ENCODE measurements at regions not wholly inside any gene's neighbourhood (a gene's known extent, or its start where the extent isn't known, plus 50 kb on each side); places are given as distances from the start of the nearest gene placed in this dataset.

DNA sequence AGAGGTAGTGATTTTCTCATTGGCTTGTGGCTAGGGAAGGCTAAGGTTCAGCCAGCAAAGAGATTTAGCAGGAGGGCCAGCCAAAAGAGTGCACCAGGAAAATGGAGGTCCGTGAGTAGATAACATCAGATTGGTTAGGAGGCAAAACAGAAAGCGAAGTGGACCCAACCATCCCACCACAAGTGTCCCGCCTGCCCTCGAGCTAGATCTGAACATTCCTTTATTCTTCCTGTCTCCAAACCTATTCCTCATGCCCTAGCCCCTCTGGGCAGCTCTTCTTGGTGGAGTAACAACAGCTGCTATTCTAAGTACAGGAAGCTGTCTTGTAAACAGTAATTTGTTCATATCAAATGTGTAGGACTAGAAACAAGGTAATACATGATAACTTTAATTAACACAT is 85.7 kb upstream of the BET1 start:
- intact Hi-C loops (cut with micrococcal nuclease; ENCODE audit: unreplicated experiment): loop anchor here (2.0 to 5.0 kb wide), 4 partner anchors 133 to 288 kb away; partner anchors contain the start of gene TFPI2
- no peaks in the 10 kb centered on the region for H3K9me3 Mint-ChIP-seq (ENCODE audit: low read depth, unreplicated experiment)

DNA sequence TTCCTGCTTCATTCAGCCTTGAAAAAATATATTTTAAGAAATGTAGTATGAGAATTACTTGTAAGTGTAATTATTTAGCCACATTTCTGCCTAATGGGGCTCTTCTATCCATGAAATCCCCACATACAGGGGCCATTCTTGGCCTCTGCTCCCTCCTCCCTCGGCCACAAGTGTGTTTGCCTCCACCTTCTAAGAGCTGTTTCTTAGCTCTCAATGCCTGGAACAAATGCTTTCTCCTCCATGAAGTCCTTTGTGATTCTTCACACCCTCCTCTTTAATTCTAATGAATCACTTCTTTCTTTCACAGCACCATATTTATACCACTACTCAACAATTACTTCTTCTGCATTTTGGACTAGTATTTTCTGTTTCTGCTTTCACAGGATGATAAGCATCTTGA is 88.8 kb upstream of the BET1 start:
- H3K4me1 Mint-ChIP-seq (ENCODE audit: low read depth, unreplicated experiment): peaks cover 13% of the 10 kb centered on the region
- no peak for DNase-seq
- CTCF ChIA-PET: no interaction called here
- H3K27me3 Mint-ChIP-seq (ENCODE audit: unreplicated experiment): no peaks in the 10 kb centered on the region
- H3K9me3 Mint-ChIP-seq (ENCODE audit: low read depth, unreplicated experiment): no peaks in the 10 kb centered on the region
- TF ChIP-seq, protein P1, sequence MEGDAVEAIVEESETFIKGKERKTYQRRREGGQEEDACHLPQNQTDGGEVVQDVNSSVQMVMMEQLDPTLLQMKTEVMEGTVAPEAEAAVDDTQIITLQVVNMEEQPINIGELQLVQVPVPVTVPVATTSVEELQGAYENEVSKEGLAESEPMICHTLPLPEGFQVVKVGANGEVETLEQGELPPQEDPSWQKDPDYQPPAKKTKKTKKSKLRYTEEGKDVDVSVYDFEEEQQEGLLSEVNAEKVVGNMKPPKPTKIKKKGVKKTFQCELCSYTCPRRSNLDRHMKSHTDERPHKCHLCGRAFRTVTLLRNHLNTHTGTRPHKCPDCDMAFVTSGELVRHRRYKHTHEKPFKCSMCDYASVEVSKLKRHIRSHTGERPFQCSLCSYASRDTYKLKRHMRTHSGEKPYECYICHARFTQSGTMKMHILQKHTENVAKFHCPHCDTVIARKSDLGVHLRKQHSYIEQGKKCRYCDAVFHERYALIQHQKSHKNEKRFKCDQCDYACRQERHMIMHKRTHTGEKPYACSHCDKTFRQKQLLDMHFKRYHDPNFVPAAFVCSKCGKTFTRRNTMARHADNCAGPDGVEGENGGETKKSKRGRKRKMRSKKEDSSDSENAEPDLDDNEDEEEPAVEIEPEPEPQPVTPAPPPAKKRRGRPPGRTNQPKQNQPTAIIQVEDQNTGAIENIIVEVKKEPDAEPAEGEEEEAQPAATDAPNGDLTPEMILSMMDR (IDR thresholded peaks at IDR 0.05; ENCODE audit: unreplicated experiment): no peak
- intact Hi-C loops (cut with micrococcal nuclease; ENCODE audit: unreplicated experiment): no loop called here
- BruUV-seq (replicated peaks): no TSS peak
- H3K27ac Mint-ChIP-seq (ENCODE audit: unreplicated experiment): no peak overlapping the region
- H3K36me3 Mint-ChIP-seq (ENCODE audit: insufficient read depth, unreplicated experiment): no peaks in the 10 kb centered on the region
- H3K4me3 Mint-ChIP-seq (ENCODE audit: low read depth, unreplicated experiment): no peak overlapping the region

More for the DNA sequence above, 85.7 kb upstream of the BET1 start:
- no peak overlapping the region for H3K27ac Mint-ChIP-seq (ENCODE audit: unreplicated experiment)
- H3K27me3 Mint-ChIP-seq (ENCODE audit: unreplicated experiment): no peaks in the 10 kb centered on the region
- H3K4me1 Mint-ChIP-seq (ENCODE audit: low read depth, unreplicated experiment): peaks cover 14% of the 10 kb centered on the region
- no TSS peak for BruUV-seq (replicated peaks)
- H3K36me3 Mint-ChIP-seq (ENCODE audit: insufficient read depth, unreplicated experiment): no peaks in the 10 kb centered on the region
- TF ChIP-seq, protein P1 (IDR thresholded peaks at IDR 0.05; ENCODE audit: unreplicated experiment): no peak
- CTCF ChIA-PET: no interaction called here
- DNase-seq: no peak
- no peak overlapping the region for H3K4me3 Mint-ChIP-seq (ENCODE audit: low read depth, unreplicated experiment)

DNA sequence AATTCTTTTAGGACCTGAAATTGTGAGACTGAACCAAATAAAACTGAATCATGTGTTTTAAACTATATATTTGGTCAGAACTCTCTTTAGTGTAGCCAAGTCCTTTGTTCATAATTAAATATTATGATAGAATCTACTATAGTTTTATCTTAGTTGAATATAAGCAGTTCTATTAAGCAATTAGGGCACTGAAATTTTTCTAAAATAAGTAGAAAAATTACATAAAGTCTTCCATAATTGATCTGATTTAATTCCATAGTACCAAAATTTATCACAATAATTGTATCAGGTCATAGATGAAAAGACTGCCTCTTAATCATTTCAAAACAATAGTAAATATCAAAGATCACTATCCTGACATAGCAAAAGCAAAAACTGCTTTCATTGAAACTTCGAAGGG is 90.1 kb upstream of the BET1 start:
- Mint-ChIP-seq H3K9me3 (ENCODE audit: low read depth, unreplicated experiment) (no peaks in the 10 kb centered on the region), H3K27ac (ENCODE audit: unreplicated experiment) (no peak overlapping the region), H3K4me1 (ENCODE audit: low read depth, unreplicated experiment) (no peaks in the 10 kb centered on the region), H3K4me3 (ENCODE audit: low read depth, unreplicated experiment) (no peak overlapping the region), H3K27me3 (ENCODE audit: unreplicated experiment) (no peaks in the 10 kb centered on the region), H3K36me3 (ENCODE audit: insufficient read depth, unreplicated experiment) (no peaks in the 10 kb centered on the region)
- CTCF ChIA-PET: no interaction called here
- no peak for DNase-seq
- TF ChIP-seq, protein P1 (IDR thresholded peaks at IDR 0.05; ENCODE audit: unreplicated experiment): no peak
- no TSS peak for BruUV-seq (replicated peaks)
- intact Hi-C loops (cut with micrococcal nuclease; ENCODE audit: unreplicated experiment): no loop called here

DNA sequence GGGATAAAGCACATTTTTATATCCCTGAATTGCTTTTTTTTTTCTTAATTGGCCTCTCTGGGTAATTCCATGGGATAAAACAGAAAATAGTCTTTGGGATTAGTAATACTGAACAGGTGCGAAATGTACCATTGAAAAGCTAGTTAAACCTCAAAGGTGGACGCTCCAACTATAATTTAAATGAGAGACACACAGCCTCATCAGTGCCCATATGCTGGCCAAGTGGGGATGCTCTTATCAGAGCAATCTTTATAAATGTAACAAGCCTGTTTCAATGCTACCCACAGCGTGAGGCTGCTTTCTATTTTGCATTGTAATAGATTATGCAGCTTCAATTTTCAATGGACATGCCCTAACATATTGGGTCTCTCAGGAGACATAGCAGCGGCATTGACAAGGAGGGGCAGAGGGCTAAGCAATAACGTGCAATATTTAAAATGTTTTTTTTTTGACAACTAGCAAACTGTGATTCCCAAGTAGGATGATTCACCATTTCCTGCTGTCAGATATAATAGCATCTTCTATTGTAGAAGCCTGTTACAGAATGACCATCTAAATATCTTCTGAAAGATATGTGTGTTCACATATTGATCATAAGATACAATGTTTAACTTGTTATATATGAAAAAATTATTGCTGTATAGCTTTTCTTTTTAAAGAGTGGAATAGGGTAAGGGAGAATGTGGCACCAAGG is 91.3 kb upstream of the BET1 start:
- BruUV-seq (replicated peaks): no TSS peak
- no peaks in the 10 kb centered on the region for H3K36me3 Mint-ChIP-seq (ENCODE audit: insufficient read depth, unreplicated experiment)
- no peaks in the 10 kb centered on the region for H3K4me1 Mint-ChIP-seq (ENCODE audit: low read depth, unreplicated experiment)
- H3K9me3 Mint-ChIP-seq (ENCODE audit: low read depth, unreplicated experiment): no peaks in the 10 kb centered on the region
- no peak for DNase-seq
- H3K27me3 Mint-ChIP-seq (ENCODE audit: unreplicated experiment): no peaks in the 10 kb centered on the region
- no peak overlapping the region for H3K27ac Mint-ChIP-seq (ENCODE audit: unreplicated experiment)
- intact Hi-C loops (cut with micrococcal nuclease; ENCODE audit: unreplicated experiment): no loop called here
- TF ChIP-seq, protein P1 (IDR thresholded peaks at IDR 0.05; ENCODE audit: unreplicated experiment): no peak
- CTCF ChIA-PET: interaction anchor here (0.7 to 0.8 kb wide), 2 partner anchors 8 to 194 kb away, joined by 3 read pairs; no protein-coding TSS in a partner anchor
- no peak overlapping the region for H3K4me3 Mint-ChIP-seq (ENCODE audit: low read depth, unreplicated experiment)

Measured in Calu3 (cell line).